PC-9 (cell line): ENCODE measurements at regions not wholly inside any gene's neighbourhood (a gene's known extent, or its start where the extent isn't known, plus 50 kb on each side); places are given as distances from the start of the nearest gene placed in this dataset.
"Not testable (repeated sequence)": the region's sequence is repeated elsewhere in the genome, so short reads cannot be mapped to it uniquely, and the experiment has no call there.

Experiments used
- CTCF ChIP-seq: fragments of 200-600 bp; sonication (generic); conservative IDR thresholded peaks from 2 replicates; pipeline ENCODE4 v1.6.1; 2017; ENCODE audit warnings: mixed run types, antibody characterized with exemption, mild to moderate bottlenecking, moderate library complexity
- EZH2 ChIP-seq: fragments of 200-600 bp; sonication (generic); IDR thresholded peaks from 2 replicates; pipeline ENCODE4 v1.8.0; 2017; ENCODE audit warnings: antibody characterized with exemption, low read depth

GRCh38 chr5:175331173-175332036, 112.6 kb downstream of the DRD1 start:
- not testable (repeated sequence) for TF ChIP-seq CTCF, EZH2
